Lower lobe of right lung (tissue), 2 donors: ENCODE measurements at regions not wholly inside any gene's neighbourhood (a gene's known extent, or its start where the extent isn't known, plus 50 kb on each side); places are given as distances from the start of the nearest gene placed in this dataset.

Experiments
- ATAC-seq, 2 donors: fragments of 200-7000 bp; cut with Tn5 transposase; one replicate each; pipeline ENCODE4 v1.9.1; 2020 to 2022; ENCODE audit warnings: mild to moderate bottlenecking in 2 of 2, moderate library complexity in 2 of 2
- DNase-seq: peaks from one replicate; pipeline ENCODE4 v3.0.0-alpha.2; 2020
- H3K27ac ChIP-seq: fragments of 200-600 bp; one replicate; pipeline ENCODE4 v1.8.0; 2022
- H3K27me3 ChIP-seq: fragments of 200-600 bp; one replicate; pipeline ENCODE4 v1.8.0; 2022; ENCODE audit warnings: low read depth
- H3K36me3 ChIP-seq: fragments of 200-600 bp; one replicate; pipeline ENCODE4 v1.8.0; 2022; ENCODE audit warnings: mild to moderate bottlenecking
- H3K4me1 ChIP-seq: fragments of 200-600 bp; one replicate; pipeline ENCODE4 v1.8.0; 2022
- H3K4me3 ChIP-seq: fragments of 200-600 bp; one replicate; pipeline ENCODE4 v1.8.0; 2022; ENCODE audit warnings: mild to moderate bottlenecking
- H3K9me3 ChIP-seq: fragments of 200-600 bp; one replicate; pipeline ENCODE4 v1.8.0; 2022
- intact Hi-C: fragments of 100-400 bp; cut with DNase I; formaldehyde crosslinking; loops from one replicate; pipeline ENCODE4 v1.11.0; 2022
- TF ChIP-seq, protein P1 (sequence below): fragments of 200-600 bp; IDR thresholded peaks from one replicate; pipeline ENCODE4 v1.8.0; 2022; ENCODE audit warnings: antibody characterized with exemption, mild to moderate bottlenecking
- donor health status: DM: no; HTN: yes; CAD: no; lungs with severe emphysema.

DNA sequence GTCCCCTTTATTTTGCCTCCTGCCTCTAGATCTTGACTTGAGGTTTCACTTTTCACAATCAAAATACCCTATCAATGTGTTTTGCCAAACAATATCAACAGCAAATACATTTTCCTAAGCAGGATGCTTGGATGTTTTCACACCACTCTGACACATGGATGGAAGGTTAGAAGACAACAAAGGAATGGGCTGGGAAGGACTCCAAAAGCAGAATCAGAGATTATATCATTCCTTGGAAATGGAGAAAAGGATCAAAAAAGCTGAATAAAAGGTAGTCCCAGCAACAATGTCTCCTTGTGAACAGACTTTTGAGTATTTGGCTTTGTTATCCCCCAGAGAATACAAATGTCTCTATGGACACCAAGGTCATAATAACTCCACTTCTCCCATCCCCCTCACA, 170.8 kb downstream of the ETAA1 start:
- TF ChIP-seq, protein P1, sequence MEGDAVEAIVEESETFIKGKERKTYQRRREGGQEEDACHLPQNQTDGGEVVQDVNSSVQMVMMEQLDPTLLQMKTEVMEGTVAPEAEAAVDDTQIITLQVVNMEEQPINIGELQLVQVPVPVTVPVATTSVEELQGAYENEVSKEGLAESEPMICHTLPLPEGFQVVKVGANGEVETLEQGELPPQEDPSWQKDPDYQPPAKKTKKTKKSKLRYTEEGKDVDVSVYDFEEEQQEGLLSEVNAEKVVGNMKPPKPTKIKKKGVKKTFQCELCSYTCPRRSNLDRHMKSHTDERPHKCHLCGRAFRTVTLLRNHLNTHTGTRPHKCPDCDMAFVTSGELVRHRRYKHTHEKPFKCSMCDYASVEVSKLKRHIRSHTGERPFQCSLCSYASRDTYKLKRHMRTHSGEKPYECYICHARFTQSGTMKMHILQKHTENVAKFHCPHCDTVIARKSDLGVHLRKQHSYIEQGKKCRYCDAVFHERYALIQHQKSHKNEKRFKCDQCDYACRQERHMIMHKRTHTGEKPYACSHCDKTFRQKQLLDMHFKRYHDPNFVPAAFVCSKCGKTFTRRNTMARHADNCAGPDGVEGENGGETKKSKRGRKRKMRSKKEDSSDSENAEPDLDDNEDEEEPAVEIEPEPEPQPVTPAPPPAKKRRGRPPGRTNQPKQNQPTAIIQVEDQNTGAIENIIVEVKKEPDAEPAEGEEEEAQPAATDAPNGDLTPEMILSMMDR, result no peak
- intact Hi-C loops, result no loop called here
- Histone ChIP-seq H3K9me3 (no peaks in the 10 kb centered on the region), H3K36me3 (no peaks in the 10 kb centered on the region), H3K4me1 (no peaks in the 10 kb centered on the region), H3K4me3 (no peak overlapping the region), H3K27ac (no peak overlapping the region), H3K27me3 (no peaks in the 10 kb centered on the region)
- DNase-seq (no peak), ATAC-seq (no peak)

GRCh38 chr2:67570611-67571010, 173.5 kb downstream of the ETAA1 start:
- ATAC-seq (no peak), DNase-seq (no peak)
- Histone ChIP-seq H3K27ac (no peak overlapping the region), H3K4me3 (no peak overlapping the region), H3K9me3 (no peaks in the 10 kb centered on the region), H3K4me1 (no peaks in the 10 kb centered on the region), H3K27me3 (no peaks in the 10 kb centered on the region), H3K36me3 (no peaks in the 10 kb centered on the region)
- intact Hi-C loops, result no loop called here
- TF ChIP-seq, protein P1, result no peak

DNA sequence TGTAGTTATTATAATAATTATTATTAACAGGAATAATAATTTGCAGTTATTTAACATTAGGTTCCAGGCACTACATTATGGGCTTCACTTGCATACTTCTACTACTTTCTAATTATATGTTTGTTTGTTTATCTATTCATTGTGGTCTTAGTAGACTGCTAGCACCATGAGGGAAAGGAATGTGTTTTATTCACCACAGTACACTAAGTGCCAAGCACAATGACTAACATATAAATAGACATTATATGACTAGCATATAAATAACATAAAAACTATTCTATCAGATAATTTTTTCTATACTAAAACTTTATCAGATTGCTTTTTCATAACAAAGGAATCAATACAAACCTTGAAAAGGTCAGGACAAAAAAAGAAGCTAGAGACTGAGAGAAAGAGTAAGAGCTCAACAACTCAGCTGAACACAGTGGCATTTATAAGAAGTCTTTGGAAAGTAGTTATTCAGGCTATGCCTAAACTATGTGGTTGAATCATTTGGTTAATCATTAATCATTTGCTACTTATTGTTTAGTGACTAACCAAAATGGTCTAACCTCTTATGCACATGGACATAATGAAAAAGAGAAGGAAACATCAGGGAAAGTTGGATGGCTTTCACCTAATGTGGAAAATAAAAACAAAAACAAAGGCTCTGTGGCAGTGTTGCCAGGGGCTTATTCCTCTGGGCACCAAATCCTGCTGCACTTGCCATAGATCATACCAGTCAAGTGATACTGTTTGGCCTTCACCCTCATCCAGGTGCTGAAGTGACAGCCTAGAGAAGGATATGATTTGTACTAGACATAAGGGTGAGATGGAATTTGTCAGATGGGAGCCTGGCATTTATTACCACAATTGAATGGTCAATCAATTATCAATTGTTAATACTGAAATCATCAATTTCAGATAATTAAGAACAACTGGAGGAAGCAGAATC, 174.9 kb downstream of the ETAA1 start:
- no peaks in the 10 kb centered on the region for H3K27me3 ChIP-seq
- DNase-seq (no peak), ATAC-seq (peak in 1 of 2 donors; percentile 52)
- TF ChIP-seq, protein P1, result no peak
- no peaks in the 10 kb centered on the region for H3K4me1 ChIP-seq
- intact Hi-C loops, result no loop called here
- H3K4me3 ChIP-seq, result no peak overlapping the region
- H3K27ac ChIP-seq, result no peak overlapping the region
- no peaks in the 10 kb centered on the region for H3K9me3 ChIP-seq
- no peaks in the 10 kb centered on the region for H3K36me3 ChIP-seq

- H3K4me3 ChIP-seq, result no peak overlapping the region
- H3K27ac ChIP-seq, result no peak overlapping the region
- no peaks in the 10 kb centered on the region for H3K4me1 ChIP-seq
- no peak for DNase-seq
- TF ChIP-seq, protein P1, result no peak
- ATAC-seq, result no peak
- intact Hi-C loops, result no loop called here
- H3K9me3 ChIP-seq, result no peaks in the 10 kb centered on the region
- H3K36me3 ChIP-seq, result no peaks in the 10 kb centered on the region
- no peaks in the 10 kb centered on the region for H3K27me3 ChIP-seq
Observed at GRCh38 chr2:67572721-67573435, 175.7 kb downstream of the ETAA1 start.

GRCh38 chr2:67574230-67574629, 177.1 kb downstream of the ETAA1 start:
- TF ChIP-seq, protein P1, result no peak
- intact Hi-C loops, result no loop called here
- DNase-seq, result no peak
- ATAC-seq, result no peak
- Histone ChIP-seq H3K4me1 (no peaks in the 10 kb centered on the region), H3K36me3 (no peaks in the 10 kb centered on the region), H3K9me3 (no peaks in the 10 kb centered on the region), H3K27ac (no peak overlapping the region), H3K4me3 (no peak overlapping the region), H3K27me3 (no peaks in the 10 kb centered on the region)
